ENCODE measurements at regions not wholly inside any gene's neighbourhood (a gene's known extent, or its start where the extent isn't known, plus 50 kb on each side); places are given as distances from the start of the nearest gene placed in this dataset.

GRCh38 chr4:174120446-174121295 lies 162.8 kb downstream of the FBXO8 start:
- no peak for DNase-seq

GRCh38 chr4:174119830-174120229 lies 163.6 kb downstream of the FBXO8 start:
- no peak for DNase-seq

- no peak for DNase-seq
These were observed 164.4 kb downstream of the FBXO8 start for GRCh38 chr4:174119051-174119450.

- no peak for DNase-seq
These were observed 165.3 kb downstream of the FBXO8 start for GRCh38 chr4:174118171-174118570.

- no peak for DNase-seq
These were observed 166.0 kb downstream of the FBXO8 start for GRCh38 chr4:174117445-174117844.

GRCh38 chr4:174116021-174116420 lies 167.4 kb downstream of the FBXO8 start:
- DNase-seq = no peak

- DNase-seq = no peak
These were observed 172.0 kb downstream of the FBXO8 start for GRCh38 chr4:174111422-174111821.

- no peak for DNase-seq
These were observed 173.3 kb downstream of the FBXO8 start for GRCh38 chr4:174110180-174110579.

GRCh38 chr4:174107746-174108354 lies 175.6 kb downstream of the FBXO8 start:
- no peak for DNase-seq

- DNase-seq = no peak
These were observed 178.3 kb downstream of the FBXO8 start for GRCh38 chr4:174105202-174105601.

- DNase-seq = no peak
These were observed 182.6 kb downstream of the FBXO8 start for GRCh38 chr4:174100910-174101309.

GRCh38 chr4:174099712-174100111 lies 183.8 kb downstream of the FBXO8 start:
- DNase-seq = no peak

GRCh38 chr4:174096999-174097398 lies 186.5 kb downstream of the FBXO8 start:
- no peak for DNase-seq

GRCh38 chr4:174096456-174096855 lies 187.0 kb downstream of the FBXO8 start:
- no peak for DNase-seq

GRCh38 chr4:174091130-174091529 lies 192.3 kb downstream of the FBXO8 start:
- no peak for DNase-seq

GRCh38 chr4:174089711-174090110 lies 193.8 kb downstream of the FBXO8 start:
- no peak for DNase-seq

- DNase-seq = no peak
These were observed 194.7 kb downstream of the FBXO8 start for GRCh38 chr4:174088795-174089194.

GRCh38 chr4:174086829-174087799 lies 196.4 kb downstream of the FBXO8 start:
- DNase-seq = no peak

GRCh38 chr4:174084981-174085380 lies 198.5 kb downstream of the FBXO8 start:
- no peak for DNase-seq

- no peak for DNase-seq
These were observed 198.9 kb downstream of the FBXO8 start for GRCh38 chr4:174084542-174084941.

- no peak for DNase-seq
These were observed 203.1 kb downstream of the FBXO8 start for GRCh38 chr4:174080361-174080760.

GRCh38 chr4:174071595-174071994 lies 211.9 kb downstream of the FBXO8 start:
- DNase-seq = no peak

- no peak for DNase-seq
These were observed 213.6 kb downstream of the FBXO8 start for GRCh38 chr4:174069848-174070330.

All from CD4-positive, alpha-beta T cell treated with Interferon gamma for 1 hour (primary cell).